ENCODE measurements at regions not wholly inside any gene's neighbourhood (a gene's known extent, or its start where the extent isn't known, plus 50 kb on each side); places are given as distances from the start of the nearest gene placed in this dataset.

- Histone ChIP-seq H2AK9ac (replicated peaks; ENCODE audit: low read depth, low read length, poor library complexity) (no peak overlapping the region), H3K4ac (ENCODE audit: low read depth, low read length) (no peak overlapping the region), H3K36me3 (ENCODE audit: control insufficient read depth, insufficient read depth, low read length) (no peaks in the 10 kb centered on the region), H2BK120ac (ENCODE audit: low read depth, low read length) (no peak overlapping the region), H3K79me1 (ENCODE audit: low read depth in 1 of 2, low read length in 2 of 2) (no peaks in the 10 kb centered on the region), H3K14ac (replicated peaks; ENCODE audit: low read depth, low read length) (no peak overlapping the region), H4K91ac (ENCODE audit: insufficient read depth, low read depth, low read length) (no peak overlapping the region), H2AK5ac (ENCODE audit: low read depth, low read length) (no peak overlapping the region), H4K20me1 (ENCODE audit: insufficient read depth, low read length) (no peaks in the 10 kb centered on the region), H3K4me3 (ENCODE audit: insufficient read depth, low read depth, low read length) (no peak overlapping the region), H3K4me1 (ENCODE audit: control insufficient read depth, insufficient read depth, low read length) (no peaks in the 10 kb centered on the region), H3K9me1 (ENCODE audit: insufficient read depth, low read length) (no peaks in the 10 kb centered on the region), H3K27ac (ENCODE audit: insufficient read depth, low read length) (no peak overlapping the region), H2BK5ac (ENCODE audit: low read depth, low read length, poor library complexity, severe bottlenecking) (no peak overlapping the region), H2BK20ac (ENCODE audit: low read depth, low read length) (no peak overlapping the region), H3K9ac (ENCODE audit: low read depth, low read length) (no peak overlapping the region), H3K23ac (ENCODE audit: low read depth, low read length) (no peak overlapping the region), H4K5ac (ENCODE audit: low read depth, low read length) (no peak overlapping the region), H2BK15ac (ENCODE audit: low read depth, low read length) (no peak overlapping the region), H3K27me3 (ENCODE audit: control insufficient read depth, insufficient read depth, low read length) (no peaks in the 10 kb centered on the region), H3K4me2 (ENCODE audit: low read depth, low read length) (no peak overlapping the region), H3K9me3 (ENCODE audit: control insufficient read depth, insufficient read depth, low read length) (peaks cover 6% of the 10 kb centered on the region), H3K18ac (ENCODE audit: low read depth, low read length) (no peak overlapping the region), H4K8ac (ENCODE audit: low read depth in 2 of 2, low read length in 2 of 2) (no peak overlapping the region), H2AFZ (replicated peaks; ENCODE audit: low read length, poor library complexity) (no peak overlapping the region), H3K56ac (ENCODE audit: extremely low read depth, insufficient read depth, low read length) (no peak overlapping the region)
- in situ Hi-C loops (cut with MboI; ENCODE audit: low sequenced_read_pairs) = no loop called here
- no TSS peak for BruUV-seq (replicated peaks)
- WGBS, 2 experiments (ENCODE audit: extremely low coverage in 2 of 2, insufficient read length in 1 of 2) = no CpG with 5 or more reads among the region's 1 CpG
- ChIA-PET CTCF (no interaction called here), POLR2A (ENCODE audit: unreplicated experiment) (no interaction called here)
- intact Hi-C loops (cut with micrococcal nuclease) = no loop called here
- TF ChIP-seq RFX5 (IDR thresholded peaks at IDR 0.05; ENCODE audit: low read depth, low read length) = no peak
- no peak for TF ChIP-seq MAZ (IDR thresholded peaks at IDR 0.05; ENCODE audit: borderline replicate concordance, low read depth, low read length)
- no peak for TF ChIP-seq NFE2L2 (IDR thresholded peaks at IDR 0.05; ENCODE audit: low read depth, low read length)
- TF ChIP-seq MXI1 (IDR thresholded peaks at IDR 0.05; ENCODE audit: borderline replicate concordance, low read depth, low read length) = no peak
- TF ChIP-seq SMC3 (IDR thresholded peaks at IDR 0.05; ENCODE audit: low read depth, low read length) = no peak
- TF ChIP-seq BHLHE40 (IDR thresholded peaks at IDR 0.05; ENCODE audit: low read depth, low read length) = no peak
- dilution Hi-C loops (cut with HindIII; ENCODE audit: low sequenced_read_pairs, unreplicated experiment) = no loop called here
- no peak for ATAC-seq (ENCODE audit: low read depth)
- DNase-seq = no peak
Measured at GRCh38 chr11:97254790-97255189, 865.0 kb downstream of the JRKL start.

Data from IMR-90 (cell line).